D341Med (cell line): ENCODE measurements at regions not wholly inside any gene's neighbourhood (a gene's known extent, or its start where the extent isn't known, plus 50 kb on each side); places are given as distances from the start of the nearest gene placed in this dataset.

Experiments
- DNase-seq: peaks from one replicate; pipeline ENCODE4 v3.0.0; 2012; ENCODE audit warnings: low spot score

DNA sequence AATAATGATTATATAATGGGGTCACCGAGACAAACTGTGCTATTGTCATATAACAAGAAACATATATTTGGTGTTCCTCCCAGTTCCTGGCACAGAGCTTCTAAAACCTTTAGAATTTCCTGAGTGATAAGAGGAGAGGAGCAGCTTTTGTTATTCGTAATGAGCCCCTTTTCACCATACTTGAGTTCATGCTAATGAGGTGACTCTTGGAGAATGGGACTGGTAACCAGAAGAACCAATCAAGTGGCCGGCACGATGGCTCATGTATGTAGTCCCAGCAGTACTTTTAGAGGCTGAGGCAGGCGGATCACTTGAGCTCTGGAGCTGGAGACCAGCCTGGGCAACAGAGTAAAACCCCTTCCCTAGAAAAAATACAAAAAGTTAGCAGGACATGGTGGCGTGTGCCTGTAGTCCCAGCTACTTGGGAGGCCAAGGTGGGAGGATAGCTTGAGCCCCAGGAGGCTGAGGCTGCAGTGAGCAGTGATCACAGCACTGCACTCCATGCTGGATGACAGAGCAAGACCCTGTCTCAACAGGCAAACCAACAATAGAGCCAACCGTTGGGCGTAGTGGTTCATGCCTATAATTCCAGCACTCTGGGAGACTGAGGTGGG is 62.7 kb upstream of the FTH1 start:
- DNase-seq, result no peak

DNA sequence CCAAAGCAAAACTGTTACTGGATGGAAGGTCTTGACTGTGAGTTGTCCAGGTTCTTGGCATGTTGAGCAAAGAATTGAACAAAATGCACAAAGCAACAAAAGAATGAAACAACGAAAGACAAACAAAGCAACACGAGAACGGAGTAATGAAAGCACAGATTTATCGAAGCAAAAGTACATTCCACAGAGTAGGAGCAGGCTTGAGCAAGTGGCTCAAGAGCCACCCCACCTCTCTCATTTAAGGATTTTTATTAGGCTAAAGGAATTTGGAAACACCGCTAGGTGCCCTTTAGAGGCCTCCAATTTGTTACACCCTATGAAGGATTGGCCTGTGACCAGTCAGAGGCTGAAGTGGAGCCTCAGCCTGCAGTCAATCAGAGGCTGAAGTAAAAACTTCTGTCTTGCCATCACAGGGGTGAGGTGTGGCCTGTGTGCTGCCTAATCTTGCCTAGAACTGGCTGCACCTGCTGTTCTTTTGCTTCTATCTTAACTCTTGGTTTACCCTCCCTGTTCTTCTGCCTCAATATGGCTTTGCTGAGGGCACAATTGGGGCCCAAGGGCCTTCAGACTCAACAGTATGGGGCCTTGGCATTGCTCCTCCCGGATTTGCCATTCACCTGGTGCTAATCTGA is 59.4 kb upstream of the FTH1 start:
- no peak for DNase-seq

DNA sequence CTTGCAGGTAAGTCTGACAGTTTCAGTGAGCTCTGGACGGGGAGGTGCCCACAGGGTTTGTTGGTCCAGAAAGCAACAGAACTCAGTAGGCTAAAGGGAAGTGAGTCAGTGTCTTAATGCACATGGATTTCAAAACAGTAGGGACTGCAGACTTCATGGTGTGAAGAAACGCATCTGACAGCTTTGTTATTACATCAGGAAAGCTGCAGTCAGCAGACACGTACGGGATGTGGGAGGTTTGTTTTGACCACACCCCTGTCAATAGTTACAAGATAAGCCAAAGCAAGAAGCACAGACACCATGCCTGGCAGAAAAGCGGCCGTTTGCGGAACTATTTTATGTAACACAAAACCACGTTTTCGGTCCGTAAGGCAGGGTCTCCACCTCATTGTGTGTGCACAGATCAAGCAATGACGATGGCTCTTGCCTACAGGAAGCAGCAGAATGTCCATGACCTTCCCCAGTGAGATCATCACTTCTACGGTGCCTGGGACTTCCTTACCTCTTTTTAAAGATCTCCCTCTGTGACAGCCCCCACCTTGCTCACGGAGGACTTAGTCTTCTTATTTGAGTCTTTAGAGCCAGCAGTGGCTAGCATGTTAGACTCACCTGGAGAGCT is 58.2 kb upstream of the FTH1 start:
- no peak for DNase-seq

DNA sequence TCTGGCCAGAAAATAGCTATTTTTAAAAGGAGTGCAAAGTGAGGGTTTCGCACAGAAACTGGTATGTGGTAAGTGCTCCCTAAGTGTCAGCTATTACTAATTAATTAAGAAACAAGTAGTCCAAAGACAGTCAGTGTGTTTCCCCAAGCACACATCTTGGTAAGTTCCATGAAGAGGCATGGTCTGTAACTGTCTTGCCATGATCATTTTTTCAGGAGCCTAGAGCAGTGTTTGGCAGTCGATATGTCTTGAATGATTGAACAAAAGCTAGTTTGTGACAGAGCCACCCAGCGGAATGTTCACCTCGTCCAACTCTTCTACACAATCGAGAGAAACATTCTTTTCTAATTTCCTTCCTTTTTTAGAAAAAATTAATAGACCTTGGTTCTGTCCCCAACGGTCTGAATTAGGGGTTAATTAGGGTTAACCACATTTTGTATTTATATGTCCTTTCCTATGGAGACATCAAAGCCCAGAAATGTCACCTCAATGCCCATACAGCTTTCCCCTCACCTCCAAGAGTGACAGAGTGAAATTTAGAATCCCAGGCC is 57.6 kb upstream of the FTH1 start:
- DNase-seq, result no peak

DNA sequence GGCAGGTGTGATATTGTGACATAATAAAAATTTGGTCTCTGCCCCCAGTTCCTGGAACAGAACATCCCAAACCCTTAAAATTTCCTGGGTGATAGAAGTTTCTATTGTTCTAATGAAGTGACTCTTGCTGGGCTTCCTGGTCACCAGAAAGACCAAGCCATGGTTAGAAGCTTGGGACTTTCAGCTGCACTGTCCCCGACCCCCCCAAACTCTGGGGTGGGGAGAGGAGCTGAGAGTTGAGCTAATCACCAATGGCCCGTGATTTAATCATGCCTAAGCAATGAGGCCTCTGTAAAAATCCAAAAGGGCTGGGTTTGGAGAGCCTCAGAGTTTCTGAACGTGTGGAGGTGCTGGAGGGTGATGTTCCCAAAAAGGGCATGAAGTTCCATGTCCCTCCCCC is 54.8 kb upstream of the FTH1 start:
- DNase-seq, result no peak

DNA sequence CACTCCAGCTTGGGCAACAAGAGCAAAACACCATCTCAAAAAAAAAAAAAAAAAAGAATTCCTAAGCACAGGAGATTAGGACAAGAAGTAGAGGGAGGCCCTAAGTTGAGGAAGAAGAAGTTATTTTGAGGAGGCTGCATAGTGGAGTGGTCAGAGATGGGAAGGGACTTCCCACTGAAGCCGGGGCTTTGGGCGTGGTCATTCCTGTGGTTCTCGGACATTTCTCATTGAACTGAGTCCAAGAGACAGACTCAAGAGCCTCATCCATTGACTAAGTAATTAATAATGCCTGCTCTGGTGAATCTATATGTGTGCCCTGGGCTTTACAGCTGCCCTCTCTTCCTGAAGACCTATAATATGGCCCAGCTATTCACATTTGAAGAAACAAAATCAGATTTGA is 53.2 kb upstream of the FTH1 start:
- DNase-seq, result no peak

DNA sequence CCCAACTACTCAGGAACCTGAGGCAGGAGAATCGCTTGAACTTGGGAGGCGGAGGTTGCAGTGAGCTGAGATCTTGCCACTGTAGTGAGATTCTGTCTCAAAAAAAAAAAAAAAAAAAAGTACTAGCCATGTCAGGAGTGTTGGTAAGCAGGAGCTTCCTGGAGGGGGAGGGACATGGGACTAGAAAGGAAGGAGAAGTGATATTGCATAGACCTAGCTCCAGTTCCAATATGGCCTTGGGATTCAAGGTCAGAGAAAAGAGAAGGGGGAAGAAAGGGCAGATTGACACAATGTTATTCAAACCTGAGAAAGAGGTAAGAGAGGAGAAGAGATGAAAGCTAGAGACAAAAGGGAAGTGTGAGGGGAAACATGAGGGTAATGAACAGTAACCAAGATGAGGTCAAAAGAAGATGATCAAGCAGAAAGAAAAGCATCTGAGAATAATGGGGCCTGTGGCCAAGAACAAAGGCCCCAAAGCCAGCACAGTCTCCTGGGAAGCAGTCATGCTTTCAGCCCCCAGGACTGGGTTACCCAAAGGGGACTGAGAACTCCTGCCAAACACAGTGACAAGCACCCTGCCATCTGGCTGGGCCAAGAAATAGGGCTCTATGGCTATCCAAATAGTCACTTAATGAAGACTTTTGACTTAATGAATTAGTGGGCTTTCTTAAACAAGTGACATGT is 51.7 kb upstream of the FTH1 start:
- no peak for DNase-seq

DNA sequence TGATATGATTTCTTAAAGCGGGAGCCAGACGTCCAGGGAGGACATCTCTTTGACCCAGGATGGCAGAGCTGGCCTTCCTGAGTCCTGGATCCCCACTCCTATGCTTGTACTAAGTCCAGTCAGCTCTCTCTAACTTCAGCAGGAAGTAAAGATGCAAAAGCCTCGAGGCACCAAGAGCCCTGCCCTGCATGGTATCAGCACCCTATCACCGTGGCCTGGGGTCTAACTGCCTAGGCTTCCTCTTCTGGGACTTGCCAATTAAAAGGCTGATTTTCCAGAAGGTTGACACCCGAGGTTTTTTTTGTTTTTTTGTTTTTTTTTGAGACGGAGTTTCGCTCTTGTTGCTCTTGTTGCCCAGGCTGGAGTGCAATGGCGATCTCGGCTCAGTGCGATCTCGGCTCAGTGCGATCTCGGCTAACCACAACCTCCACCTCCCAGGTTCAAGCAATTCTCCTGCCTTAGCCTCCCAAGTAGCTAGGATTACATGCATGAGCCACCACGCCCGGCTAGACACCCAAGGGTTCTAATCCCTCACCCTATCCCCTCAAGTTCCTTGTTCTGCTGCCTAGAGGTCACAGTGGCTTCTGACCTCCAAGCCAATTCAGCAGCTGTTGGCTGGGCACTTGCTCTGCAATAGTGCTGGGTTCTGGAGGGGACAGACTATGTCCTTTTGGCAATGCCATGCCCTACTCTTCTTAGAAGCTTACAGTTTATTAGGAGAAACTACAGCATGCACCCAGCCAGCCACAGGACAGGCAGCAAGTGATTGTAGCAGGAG is 50.6 kb upstream of the FTH1 start:
- no peak for DNase-seq
